H1 (cell line): ENCODE measurements at regions not wholly inside any gene's neighbourhood (a gene's known extent, or its start where the extent isn't known, plus 50 kb on each side); places are given as distances from the start of the nearest gene placed in this dataset.

Experiments
- TF ChIP-seq, protein P1 (sequence below), 3 experiments: IDR thresholded peaks; 1 replicate in 2 of 3; 2 replicates in 1 of 3; pipeline versions ENCODE4 v1.5.1 to v1.6.1; 2011; ENCODE audit warnings: low read length in 3 of 3, mild to moderate bottlenecking in 3 of 3, inconsistent platforms in 2 of 3, low read depth in 1 of 3, moderate library complexity in 1 of 3; ENCODE audit not compliant: insufficient read depth in 1 of 3; ENCODE audit errors: control extremely low read depth in 1 of 3
- TF ChIP-seq, protein P2 (sequence below): IDR thresholded peaks from 2 replicates; pipeline ENCODE4 v1.6.1; 2012; ENCODE audit warnings: inconsistent platforms

DNA sequence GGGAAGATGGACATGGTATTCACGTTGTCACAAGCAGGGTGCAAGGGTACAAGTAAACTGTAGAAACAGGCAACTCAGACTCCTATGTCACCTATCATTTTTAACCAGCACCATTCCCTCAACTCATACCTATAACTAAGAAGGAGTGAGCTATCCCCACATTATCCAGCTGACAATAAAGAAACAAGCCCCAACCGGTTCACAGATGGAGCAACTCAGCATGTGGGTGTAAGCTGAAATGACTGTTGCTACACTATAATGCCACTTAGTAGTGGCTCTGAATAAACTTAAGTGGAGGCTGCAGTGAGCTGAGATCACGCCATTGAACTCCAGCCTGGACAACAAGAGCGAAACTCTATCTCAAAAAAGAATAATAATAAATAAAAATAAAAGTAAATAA is 829.5 kb upstream of the MDGA2 start:
- TF ChIP-seq, protein P1, sequence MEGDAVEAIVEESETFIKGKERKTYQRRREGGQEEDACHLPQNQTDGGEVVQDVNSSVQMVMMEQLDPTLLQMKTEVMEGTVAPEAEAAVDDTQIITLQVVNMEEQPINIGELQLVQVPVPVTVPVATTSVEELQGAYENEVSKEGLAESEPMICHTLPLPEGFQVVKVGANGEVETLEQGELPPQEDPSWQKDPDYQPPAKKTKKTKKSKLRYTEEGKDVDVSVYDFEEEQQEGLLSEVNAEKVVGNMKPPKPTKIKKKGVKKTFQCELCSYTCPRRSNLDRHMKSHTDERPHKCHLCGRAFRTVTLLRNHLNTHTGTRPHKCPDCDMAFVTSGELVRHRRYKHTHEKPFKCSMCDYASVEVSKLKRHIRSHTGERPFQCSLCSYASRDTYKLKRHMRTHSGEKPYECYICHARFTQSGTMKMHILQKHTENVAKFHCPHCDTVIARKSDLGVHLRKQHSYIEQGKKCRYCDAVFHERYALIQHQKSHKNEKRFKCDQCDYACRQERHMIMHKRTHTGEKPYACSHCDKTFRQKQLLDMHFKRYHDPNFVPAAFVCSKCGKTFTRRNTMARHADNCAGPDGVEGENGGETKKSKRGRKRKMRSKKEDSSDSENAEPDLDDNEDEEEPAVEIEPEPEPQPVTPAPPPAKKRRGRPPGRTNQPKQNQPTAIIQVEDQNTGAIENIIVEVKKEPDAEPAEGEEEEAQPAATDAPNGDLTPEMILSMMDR (IDR thresholded peaks at IDR 0.05; ENCODE audit: control extremely low read depth in 1 of 3, insufficient read depth in 1 of 3, low read depth in 1 of 3, low read length in 3 of 3): no peak
- TF ChIP-seq, protein P2, sequence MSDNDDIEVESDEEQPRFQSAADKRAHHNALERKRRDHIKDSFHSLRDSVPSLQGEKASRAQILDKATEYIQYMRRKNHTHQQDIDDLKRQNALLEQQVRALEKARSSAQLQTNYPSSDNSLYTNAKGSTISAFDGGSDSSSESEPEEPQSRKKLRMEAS: no peak
